ENCODE measurements at regions not wholly inside any gene's neighbourhood (a gene's known extent, or its start where the extent isn't known, plus 50 kb on each side); places are given as distances from the start of the nearest gene placed in this dataset.
"Not testable (repeated sequence)": the region's sequence is repeated elsewhere in the genome, so short reads cannot be mapped to it uniquely, and the experiment has no call there.

DNA sequence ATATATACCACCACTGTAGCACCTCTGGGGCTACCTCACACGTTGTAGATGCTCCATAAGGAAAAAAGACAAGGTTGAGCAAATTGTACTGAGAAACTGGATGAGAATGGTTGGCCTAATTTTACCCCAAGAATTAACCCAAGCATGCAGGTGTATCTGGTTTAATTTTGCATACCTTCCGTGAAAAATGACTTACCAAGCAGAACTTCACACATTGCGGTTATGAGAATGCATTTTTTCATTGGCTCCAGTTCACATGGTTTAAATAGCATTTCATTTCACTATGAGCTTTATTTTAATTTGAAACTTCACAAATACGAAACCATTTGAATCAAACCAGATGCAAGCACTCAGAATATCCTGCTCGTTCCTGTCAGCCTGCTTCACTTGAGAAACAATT lies 512.2 kb downstream of the LTN1 start:
- intact Hi-C loops (cut with DNase I): no loop called here
- ATAC-seq: no peak
- no peak for DNase-seq

DNA sequence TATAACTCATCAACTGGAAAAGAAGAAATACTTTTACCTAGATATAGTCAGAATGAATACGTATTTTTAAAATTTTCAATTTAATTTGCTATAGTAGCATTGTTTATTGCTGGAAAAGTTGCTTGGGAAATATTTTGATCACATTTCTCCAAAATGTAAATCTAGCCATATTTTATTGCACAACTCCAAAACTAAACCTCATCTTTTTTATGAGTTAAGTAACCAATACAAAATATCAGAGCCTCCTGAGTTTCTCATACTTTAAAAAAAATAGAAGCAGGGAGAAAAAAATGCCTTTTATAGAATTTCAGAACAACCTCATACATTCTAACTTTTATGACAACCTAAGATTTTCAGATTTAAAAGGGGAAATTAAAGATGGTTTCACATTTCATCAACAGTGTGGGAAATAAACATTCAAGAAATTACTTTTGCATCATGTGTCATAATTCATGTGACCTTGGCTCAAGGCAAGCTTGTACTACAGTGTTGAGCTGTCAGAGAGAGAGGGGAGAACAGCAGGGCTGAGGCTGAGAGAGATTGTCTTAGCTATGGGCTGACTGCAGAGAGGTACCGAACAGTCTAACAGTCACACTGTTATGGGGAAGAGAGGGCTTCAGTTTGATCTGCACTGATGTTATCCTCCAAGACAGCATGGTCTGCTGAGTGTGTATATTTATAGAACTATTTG lies 519.0 kb downstream of the LTN1 start:
- intact Hi-C loops (cut with DNase I): no loop called here
- DNase-seq: no peak
- no peak for ATAC-seq

DNA sequence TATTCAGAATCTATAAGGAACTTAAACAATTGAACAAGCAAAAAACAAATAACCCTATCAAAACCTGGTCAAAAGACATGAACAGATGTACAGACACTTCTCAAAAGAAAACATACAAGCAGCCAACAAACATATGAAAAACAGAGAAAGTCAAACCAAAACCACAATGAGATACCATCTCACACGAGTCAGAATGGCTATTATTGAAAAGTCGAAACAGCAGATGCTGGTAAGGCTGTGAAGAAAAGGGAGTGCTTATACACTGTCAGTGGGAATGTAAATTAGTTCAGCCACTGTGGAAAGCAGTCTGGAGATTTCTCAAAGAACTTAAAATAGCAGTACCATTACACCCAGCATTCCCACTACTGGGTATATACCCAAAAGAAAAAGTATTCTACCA lies 520.1 kb downstream of the LTN1 start:
- DNase-seq; intact Hi-C loops (cut with DNase I); ATAC-seq: not testable (repeated sequence)

DNA sequence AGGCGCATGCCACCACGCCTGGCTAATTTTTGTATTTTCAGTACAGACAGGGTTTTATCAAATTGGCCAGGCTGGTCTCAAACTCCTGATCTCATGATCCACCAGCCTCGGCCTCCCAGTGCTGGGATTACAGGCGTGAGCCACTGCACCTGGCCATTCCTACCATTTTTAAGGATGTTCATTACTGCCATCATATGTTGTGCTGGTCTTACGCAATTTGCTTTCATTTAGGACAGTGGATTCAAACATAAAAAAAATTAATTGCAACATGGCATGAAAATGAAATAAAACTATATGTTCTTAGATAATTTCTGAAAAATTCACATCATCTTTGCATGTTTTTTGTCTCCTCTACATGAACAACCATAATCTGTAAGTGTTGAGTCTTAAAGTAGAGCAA lies 527.7 kb downstream of the LTN1 start:
- DNase-seq (no peak), ATAC-seq (no peak)
- intact Hi-C loops (cut with DNase I): no loop called here

DNA sequence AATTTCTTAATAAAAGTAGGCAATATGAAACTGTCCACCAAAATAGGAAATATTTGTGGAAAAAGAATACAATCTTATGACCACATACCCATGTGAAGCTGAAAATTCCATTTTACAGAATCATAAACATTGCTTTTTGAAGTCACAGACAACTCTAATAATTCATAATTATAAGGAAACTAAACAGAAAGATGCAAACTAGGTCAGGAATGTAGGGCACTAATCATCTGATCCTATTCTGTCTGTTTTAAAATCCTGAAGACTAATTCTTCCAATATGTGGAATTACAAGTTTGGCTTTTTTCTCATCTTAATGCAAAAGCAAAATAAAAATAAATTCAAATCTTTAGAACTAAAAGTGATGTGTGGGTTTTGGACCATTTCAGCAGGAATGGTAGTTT lies 528.6 kb downstream of the LTN1 start:
- ATAC-seq (no peak), DNase-seq (no peak)
- intact Hi-C loops (cut with DNase I): no loop called here

DNA sequence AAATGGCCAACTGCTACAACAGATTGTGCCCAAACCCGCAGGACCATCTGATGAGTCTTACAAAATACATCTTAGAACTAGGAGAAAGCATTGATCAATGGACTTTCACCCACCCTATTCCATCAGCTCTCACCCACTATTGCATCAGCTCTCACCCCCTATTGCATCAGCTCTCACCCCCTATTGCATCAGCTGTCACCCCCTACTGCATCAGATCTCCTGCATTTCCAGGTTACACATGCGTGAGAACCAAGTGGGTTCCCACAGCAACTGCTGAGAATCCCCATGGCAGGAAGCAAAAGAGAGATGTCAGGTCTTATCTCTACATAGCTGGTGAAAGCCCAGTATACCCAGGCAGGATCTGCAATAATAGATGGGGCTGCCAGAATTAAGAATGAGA lies 533.5 kb downstream of the LTN1 start:
- DNase-seq: no peak
- intact Hi-C loops (cut with DNase I): no loop called here
- ATAC-seq: no peak

DNA sequence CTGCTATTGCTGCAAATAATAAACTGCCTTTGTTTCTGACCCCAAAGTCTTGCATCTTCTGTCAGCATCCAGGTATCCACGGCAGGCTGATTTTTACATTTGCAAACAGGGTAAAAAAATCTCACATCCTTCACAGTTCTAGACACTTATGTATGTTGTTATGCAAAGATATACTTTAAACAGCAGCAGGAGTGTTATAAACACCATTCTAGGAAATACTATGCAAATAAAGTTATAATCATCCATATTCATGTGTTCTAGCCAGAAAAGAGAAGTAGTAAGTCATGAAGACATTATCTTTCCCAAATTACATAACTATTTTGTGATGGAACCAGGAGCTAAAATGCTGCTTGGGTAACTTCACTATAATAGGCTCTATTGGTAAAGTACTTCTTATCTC lies 534.2 kb downstream of the LTN1 start:
- DNase-seq (no peak), ATAC-seq (no peak)
- intact Hi-C loops (cut with DNase I): no loop called here

DNA sequence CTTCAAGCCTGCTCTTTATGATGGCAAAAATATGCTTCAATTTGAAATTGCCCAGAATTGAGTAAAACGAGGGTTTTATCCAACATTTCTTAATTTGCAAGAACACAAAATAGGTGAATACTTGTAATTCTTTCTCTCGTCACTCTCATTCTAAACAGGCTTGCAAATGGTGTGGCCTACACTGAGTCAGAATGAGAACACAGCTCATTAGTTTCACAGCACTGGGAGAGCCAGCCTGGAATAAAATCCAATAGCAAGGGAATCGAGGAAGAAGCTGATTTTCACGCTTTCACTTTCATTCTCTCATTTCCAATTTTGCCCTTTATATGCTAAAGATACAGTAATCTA lies 537.5 kb downstream of the LTN1 start:
- intact Hi-C loops (cut with DNase I): no loop called here
- DNase-seq (no peak), ATAC-seq (no peak)

DNA sequence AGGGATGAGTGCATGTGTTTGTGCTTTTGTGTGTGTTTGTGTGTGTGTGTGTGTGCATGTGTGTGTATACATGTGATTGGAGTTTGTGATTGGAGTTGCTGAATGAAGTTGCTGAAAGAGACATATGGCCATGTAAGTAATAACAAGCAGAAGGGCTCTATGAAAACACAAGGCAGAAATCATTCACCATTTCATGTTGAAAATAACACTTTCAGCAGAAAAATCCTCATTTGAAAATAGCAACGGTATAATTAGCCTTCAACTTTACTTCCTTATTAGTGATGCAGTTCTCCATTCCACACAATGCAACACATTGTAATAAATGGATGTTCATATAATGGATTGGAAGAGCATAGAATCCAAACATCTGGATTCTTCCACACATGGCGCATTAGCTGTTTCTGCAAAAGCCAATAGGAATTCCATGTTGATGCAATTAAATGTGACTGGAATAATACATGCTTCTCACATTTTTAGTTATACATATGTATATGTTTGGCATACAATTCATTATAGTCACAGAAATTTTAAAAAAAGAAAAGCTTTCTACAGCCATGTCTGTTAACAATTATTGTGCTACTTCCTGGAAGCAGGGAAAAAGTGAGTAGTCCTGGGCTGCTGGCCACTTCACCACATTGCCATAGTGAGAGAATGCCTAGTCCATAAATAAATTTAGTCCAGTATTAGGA lies 538.0 kb downstream of the LTN1 start:
- intact Hi-C loops (cut with DNase I): no loop called here
- DNase-seq (no peak), ATAC-seq (no peak)

DNA sequence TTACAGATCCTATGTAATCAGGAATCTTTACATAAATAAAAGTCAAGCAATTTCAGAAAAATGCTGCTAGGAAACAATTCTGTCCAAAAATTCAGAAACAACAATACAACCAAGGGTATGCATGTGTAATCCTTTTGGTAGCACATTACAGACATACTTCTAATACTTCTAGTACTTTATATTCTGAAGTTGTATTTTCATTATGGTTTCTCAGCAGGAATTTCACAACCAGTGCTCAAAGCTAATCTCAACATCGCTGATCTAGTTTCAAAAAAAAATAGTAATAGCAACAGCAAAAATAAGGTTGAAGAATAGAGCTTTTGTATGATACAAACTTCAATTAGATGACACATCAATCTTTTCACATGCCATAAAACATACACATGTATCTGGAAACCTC lies 545.2 kb downstream of the LTN1 start:
- ATAC-seq: no peak
- no peak for DNase-seq
- intact Hi-C loops (cut with DNase I): no loop called here

DNA sequence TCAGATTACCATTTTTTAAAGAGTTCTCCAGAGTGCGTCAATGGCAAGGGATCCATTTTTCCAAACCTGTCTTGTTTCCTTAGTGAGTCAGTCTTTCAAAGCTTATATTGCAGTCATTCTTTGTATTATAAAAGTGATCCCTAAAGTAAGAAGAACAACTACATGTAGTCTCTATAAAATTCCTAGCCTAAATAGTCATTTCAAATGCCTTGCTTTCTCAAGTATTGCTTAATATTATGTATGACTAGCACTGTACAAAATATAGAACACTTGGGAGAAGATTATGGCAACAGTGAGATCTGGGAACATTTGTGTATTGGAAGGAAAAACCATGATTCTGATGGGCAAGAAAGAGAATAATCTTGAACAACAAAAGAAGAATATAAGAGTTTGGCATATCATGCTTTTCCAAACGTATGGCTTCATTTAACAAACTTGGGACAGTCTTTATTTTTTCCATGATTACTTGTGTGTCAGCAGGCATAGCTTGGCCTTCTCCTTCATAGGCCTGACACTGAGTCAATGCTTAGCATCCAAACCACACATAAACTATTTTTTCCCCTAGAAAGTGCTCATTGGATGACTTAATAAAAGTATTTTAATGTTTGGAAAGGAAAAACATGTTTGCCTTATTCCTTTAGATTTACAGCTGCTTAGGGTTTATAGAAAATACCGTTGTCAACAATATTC lies 547.4 kb downstream of the LTN1 start:
- ATAC-seq (no peak), DNase-seq (no peak)
- intact Hi-C loops (cut with DNase I): no loop called here

DNA sequence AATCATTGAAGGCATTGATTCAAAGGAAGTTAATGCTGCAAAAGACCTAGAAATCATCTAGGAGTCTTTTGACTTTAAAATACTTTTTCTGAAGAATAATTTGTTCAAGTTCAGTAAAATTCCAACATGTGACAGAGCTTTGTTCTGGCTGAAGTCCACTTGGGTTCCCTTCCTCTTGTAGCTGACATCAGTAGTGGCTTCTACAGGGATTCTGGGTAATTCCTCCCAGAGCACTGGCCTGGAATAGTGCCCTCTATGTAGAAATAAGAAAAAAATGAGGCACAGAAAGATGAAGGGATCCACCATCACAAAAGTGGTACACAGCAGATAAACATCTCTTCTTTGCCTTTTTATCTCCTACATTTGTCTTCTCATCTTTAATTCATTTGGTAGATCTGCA lies 548.1 kb downstream of the LTN1 start:
- ATAC-seq: no peak

DNA sequence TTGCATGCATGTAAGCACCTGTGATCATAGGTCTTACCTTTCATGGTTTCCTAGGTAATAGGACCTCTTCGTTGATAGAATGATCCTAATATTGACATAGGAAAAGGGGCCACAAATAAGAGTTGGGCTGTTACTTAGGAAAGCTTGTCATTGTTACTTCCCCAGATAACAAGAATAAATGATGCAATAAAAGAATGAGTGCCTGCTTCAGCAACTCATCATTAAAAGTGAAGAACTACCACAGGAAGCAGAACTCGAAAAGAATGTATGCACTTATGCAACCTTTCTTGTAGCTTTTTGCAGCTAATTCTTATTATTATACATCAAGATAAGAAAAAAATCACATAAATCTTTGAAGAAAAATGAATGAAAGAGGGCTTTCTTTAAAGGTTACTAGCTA lies 548.6 kb downstream of the LTN1 start:
- intact Hi-C loops (cut with DNase I): no loop called here
- DNase-seq (no peak), ATAC-seq (no peak)

More for the DNA sequence above, 548.1 kb downstream of the LTN1 start:
- DNase-seq: no peak
- intact Hi-C loops (cut with DNase I): no loop called here

DNA sequence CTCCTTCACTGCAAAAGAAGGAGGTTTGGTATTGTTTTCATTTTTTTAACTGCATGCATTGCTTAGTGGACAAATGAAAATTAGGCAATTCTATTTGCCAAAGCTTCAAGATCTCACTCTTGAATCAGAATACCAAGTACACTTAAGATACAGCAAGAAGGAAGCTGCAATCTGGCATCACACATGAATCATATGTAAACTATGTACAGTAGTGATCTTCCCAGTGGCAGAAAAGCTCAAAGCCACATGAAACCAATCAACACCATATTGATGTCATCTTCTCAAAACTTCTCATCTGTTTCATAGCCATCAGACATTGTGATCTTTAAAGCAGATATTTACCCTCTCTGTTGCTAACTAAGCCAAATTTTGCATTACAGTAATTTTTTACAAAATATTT lies 550.1 kb downstream of the LTN1 start:
- no peak for DNase-seq
- no peak for ATAC-seq
- intact Hi-C loops (cut with DNase I): no loop called here

DNA sequence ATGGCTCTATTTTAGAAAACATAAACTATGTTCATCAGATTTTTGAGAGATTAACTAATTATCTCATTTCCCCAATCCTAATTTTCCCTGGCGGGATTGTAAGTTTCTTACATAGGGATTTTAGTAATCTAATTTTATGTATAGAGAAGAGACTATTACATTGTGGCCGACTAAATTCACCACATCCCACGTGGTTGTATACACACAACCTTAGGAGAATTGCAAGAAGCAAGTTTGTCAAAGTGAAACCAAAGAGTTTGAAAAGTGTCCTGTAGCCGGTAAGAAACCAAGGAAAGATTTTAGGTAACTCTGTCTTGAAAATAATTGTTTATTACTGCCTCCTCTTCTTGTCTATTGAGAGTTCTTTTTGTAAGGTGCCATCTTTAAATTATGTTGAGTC lies 550.6 kb downstream of the LTN1 start:
- intact Hi-C loops (cut with DNase I): no loop called here
- ATAC-seq: no peak
- no peak for DNase-seq

DNA sequence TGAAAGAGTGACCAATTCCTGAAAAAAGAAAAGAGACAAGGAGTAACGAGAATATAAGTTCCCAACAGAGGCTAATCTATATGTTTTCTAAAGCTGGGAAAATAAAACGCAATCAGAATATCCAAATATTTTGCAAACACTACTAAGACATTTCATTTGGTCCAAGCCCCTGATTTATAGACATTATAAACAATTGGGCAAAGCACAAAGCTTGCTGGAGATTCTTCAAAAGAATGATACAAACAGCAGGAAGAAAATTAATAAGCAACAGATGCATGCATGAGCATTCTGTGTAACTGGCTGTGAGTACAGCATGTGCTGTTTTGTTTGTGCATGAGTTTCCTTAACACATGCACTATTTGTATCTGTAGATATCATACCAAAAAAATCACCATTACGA lies 552.9 kb downstream of the LTN1 start:
- DNase-seq (no peak), ATAC-seq (no peak)
- intact Hi-C loops (cut with DNase I): no loop called here

DNA sequence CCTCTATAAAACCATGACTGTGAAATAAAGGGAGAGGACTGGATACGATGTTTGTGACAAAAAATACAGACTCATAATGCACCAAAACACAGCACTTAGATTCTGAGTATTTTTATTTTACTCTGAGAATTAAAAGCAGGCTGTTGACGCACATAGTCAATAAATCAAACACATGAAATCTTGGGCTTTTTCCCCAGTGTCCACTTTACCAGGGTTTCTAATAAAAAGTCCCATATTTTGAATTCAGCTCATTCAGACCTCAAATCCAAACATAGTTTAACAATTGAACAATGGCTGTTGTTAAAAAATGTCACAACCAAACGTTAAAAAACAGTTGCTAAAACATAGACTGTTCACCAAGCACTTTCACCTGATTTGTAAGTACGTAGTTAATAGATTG lies 553.4 kb downstream of the LTN1 start:
- no peak for DNase-seq
- ATAC-seq: no peak
- intact Hi-C loops (cut with DNase I): no loop called here

DNA sequence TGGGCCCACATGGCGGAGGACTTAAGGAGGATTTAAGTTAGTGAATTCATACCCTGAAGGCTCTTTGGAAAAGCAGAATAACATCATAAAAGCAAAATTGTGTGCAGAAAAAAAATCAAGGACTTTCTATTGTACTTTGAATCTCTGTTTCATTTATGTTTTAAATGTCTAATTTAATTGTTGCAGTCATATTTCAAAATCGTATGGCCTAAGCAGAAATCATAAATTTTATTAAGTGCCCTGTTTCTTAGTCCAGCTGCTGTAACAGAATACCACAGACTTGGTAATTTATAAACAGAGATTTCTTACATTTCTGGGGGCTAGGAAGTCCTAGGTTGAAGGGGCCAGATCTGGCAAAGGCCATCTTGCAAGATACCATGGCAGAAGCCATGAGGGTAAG lies 555.6 kb downstream of the LTN1 start:
- ATAC-seq (no peak), DNase-seq (no peak)
- intact Hi-C loops (cut with DNase I): no loop called here

DNA sequence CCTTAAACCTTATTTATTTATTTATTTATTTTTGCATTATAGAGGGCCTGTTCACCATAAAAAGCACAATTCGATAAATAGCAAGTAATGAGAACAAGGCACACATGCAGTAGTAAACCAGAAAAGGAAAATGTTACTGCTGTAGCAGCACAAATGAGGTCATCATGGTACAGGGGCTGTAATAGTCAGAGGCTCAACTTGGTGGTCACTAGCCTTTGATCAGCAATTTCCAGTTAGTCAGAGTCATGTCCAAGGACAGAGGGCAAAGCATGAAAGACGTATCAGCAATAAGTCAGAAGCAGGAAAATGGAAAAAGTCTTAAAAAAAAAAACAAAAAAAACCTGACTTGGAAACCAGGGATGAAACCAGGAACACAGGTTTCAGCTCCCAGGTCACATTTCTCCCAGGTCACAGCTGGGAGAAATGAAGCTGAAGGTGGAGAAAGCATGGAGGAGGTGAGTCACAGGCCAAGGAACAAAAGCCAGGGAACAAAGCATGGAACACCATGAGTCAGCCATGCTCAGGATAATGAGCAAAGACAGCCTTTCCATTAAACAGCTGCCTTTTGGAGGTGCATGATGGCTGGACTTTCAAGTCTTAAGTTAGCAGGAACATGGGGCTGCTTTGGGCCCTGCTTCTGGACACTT lies 556.3 kb downstream of the LTN1 start:
- intact Hi-C loops (cut with DNase I): no loop called here
- DNase-seq (no peak), ATAC-seq (no peak)

DNA sequence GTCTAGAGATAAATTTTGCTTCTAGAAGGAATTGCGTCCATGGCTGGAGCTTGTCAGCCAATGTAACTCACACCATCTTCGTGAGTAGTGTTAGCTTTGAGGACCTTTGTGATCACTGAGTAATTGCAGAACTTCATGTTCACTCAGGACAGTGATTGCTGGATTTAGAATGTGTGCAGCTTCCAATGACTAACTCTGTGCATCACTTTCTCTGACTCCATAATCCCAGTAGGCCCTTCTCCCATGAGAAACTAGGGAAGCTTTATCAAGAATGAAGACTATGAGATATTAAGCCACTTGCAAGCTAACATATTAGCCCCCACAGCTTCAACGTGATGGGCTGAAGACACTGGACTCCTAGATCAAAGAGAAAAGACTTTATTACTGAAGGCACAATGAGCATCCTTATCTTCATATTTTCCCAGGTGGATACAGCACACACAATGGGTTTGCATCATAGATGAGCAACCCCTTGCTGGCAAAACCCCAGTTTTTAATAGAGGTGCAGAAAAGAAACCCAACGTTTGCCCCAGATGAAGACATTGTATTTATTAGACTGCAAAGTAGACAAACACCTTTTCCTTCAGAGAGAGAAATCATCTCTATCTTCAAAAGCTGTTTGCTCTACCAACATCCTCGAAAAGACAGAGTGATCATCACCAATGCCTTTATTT lies 561.0 kb downstream of the LTN1 start:
- intact Hi-C loops (cut with DNase I): no loop called here
- no peak for ATAC-seq
- no peak for DNase-seq

All from left cardiac atrium (tissue), 4 donors.